Mucosa of stomach (tissue), 1 donor: ENCODE measurements at regions not wholly inside any gene's neighbourhood (a gene's known extent, or its start where the extent isn't known, plus 50 kb on each side); places are given as distances from the start of the nearest gene placed in this dataset.
"Not testable (repeated sequence)": the region's sequence is repeated elsewhere in the genome, so short reads cannot be mapped to it uniquely, and the experiment has no call there.

ENCODE experiments used
- H3K27me3 ChIP-seq: one replicate; pipeline ENCODE4 v1.7.0; 2013; ENCODE audit warnings: mild to moderate bottlenecking, low read length; ENCODE audit not compliant: control insufficient read depth, insufficient read depth
- H3K36me3 ChIP-seq: one replicate; pipeline ENCODE4 v1.7.0; 2013; ENCODE audit warnings: low read length; ENCODE audit not compliant: control insufficient read depth, insufficient read depth
- H3K4me1 ChIP-seq: one replicate; pipeline ENCODE4 v1.7.0; 2013; ENCODE audit warnings: mild to moderate bottlenecking, low read length; ENCODE audit not compliant: control insufficient read depth, insufficient read depth
- H3K4me3 ChIP-seq: one replicate; pipeline ENCODE4 v1.7.0; 2013; ENCODE audit warnings: low read length
- H3K9ac ChIP-seq: one replicate; pipeline ENCODE4 v1.7.0; 2013; ENCODE audit warnings: mild to moderate bottlenecking, low read length, moderate library complexity
- H3K9me3 ChIP-seq: one replicate; pipeline ENCODE4 v1.7.0; 2013; ENCODE audit warnings: mild to moderate bottlenecking, low read length, moderate library complexity; ENCODE audit not compliant: control insufficient read depth
- donor health status: Pancreatic carcinoma.

- H3K4me3 ChIP-seq: no peak overlapping the region
- no peaks in the 10 kb centered on the region for H3K9me3 ChIP-seq
- H3K9ac ChIP-seq: no peak overlapping the region
- H3K36me3 ChIP-seq: no peaks in the 10 kb centered on the region
- H3K27me3 ChIP-seq: no peaks in the 10 kb centered on the region
- H3K4me1 ChIP-seq: peaks cover 17% of the 10 kb centered on the region
These were observed 116.3 kb upstream of the EPB41L4A start for GRCh38 chr5:112535356-112535755.

- not testable (repeated sequence) for H3K36me3 ChIP-seq, H3K27me3 ChIP-seq, H3K9ac ChIP-seq, H3K4me1 ChIP-seq, H3K4me3 ChIP-seq, H3K9me3 ChIP-seq
These were observed 125.5 kb upstream of the EPB41L4A start for GRCh38 chr5:112544558-112544957.

GRCh38 chr5:112546946-112547592 lies 128.0 kb upstream of the EPB41L4A start:
- Histone ChIP-seq H3K4me3 (no peak overlapping the region), H3K9ac (no peak overlapping the region), H3K9me3 (no peaks in the 10 kb centered on the region), H3K36me3 (no peaks in the 10 kb centered on the region), H3K27me3 (no peaks in the 10 kb centered on the region), H3K4me1 (peaks cover 4% of the 10 kb centered on the region)

GRCh38 chr5:112548246-112548881 lies 129.3 kb upstream of the EPB41L4A start:
- Histone ChIP-seq H3K4me1 (peaks cover 4% of the 10 kb centered on the region), H3K36me3 (no peaks in the 10 kb centered on the region), H3K27me3 (no peaks in the 10 kb centered on the region), H3K9ac (no peak overlapping the region), H3K9me3 (no peaks in the 10 kb centered on the region), H3K4me3 (no peak overlapping the region)

- H3K36me3 ChIP-seq: no peaks in the 10 kb centered on the region
- no peaks in the 10 kb centered on the region for H3K27me3 ChIP-seq
- H3K9me3 ChIP-seq: no peaks in the 10 kb centered on the region
- no peak overlapping the region for H3K4me3 ChIP-seq
- H3K9ac ChIP-seq: no peak overlapping the region
- H3K4me1 ChIP-seq: peaks cover 4% of the 10 kb centered on the region
These were observed 130.1 kb upstream of the EPB41L4A start for GRCh38 chr5:112549127-112549526.

GRCh38 chr5:112549605-112550166 lies 130.6 kb upstream of the EPB41L4A start:
- H3K4me3 ChIP-seq: no peak overlapping the region
- no peaks in the 10 kb centered on the region for H3K27me3 ChIP-seq
- no peaks in the 10 kb centered on the region for H3K36me3 ChIP-seq

GRCh38 chr5:112551419-112552032 lies 132.4 kb upstream of the EPB41L4A start:
- no peaks in the 10 kb centered on the region for H3K27me3 ChIP-seq
- H3K4me3 ChIP-seq: no peak overlapping the region
- H3K36me3 ChIP-seq: no peaks in the 10 kb centered on the region
- H3K9ac ChIP-seq: no peak overlapping the region
- H3K4me1 ChIP-seq: peaks cover 4% of the 10 kb centered on the region
- no peaks in the 10 kb centered on the region for H3K9me3 ChIP-seq

More at GRCh38 chr5:112549605-112550166, 130.6 kb upstream of the EPB41L4A start:
- no peaks in the 10 kb centered on the region for H3K9me3 ChIP-seq
- H3K4me1 ChIP-seq: peaks cover 4% of the 10 kb centered on the region
- H3K9ac ChIP-seq: no peak overlapping the region

GRCh38 chr5:112552216-112552615 lies 133.1 kb upstream of the EPB41L4A start:
- Histone ChIP-seq H3K9me3 (no peaks in the 10 kb centered on the region), H3K36me3 (no peaks in the 10 kb centered on the region), H3K4me3 (no peak overlapping the region), H3K4me1 (peaks cover 4% of the 10 kb centered on the region), H3K27me3 (no peaks in the 10 kb centered on the region), H3K9ac (no peak overlapping the region)

GRCh38 chr5:112552791-112553190 lies 133.7 kb upstream of the EPB41L4A start:
- Histone ChIP-seq H3K9ac (no peak overlapping the region), H3K27me3 (no peaks in the 10 kb centered on the region), H3K4me1 (peaks cover 2% of the 10 kb centered on the region), H3K4me3 (no peak overlapping the region), H3K36me3 (no peaks in the 10 kb centered on the region), H3K9me3 (no peaks in the 10 kb centered on the region)

- Histone ChIP-seq H3K4me3 (no peak overlapping the region), H3K36me3 (no peaks in the 10 kb centered on the region), H3K9me3 (no peaks in the 10 kb centered on the region), H3K4me1 (no peaks in the 10 kb centered on the region), H3K27me3 (no peaks in the 10 kb centered on the region), H3K9ac (no peak overlapping the region)
These were observed 135.3 kb upstream of the EPB41L4A start for GRCh38 chr5:112554101-112554977.

- no peaks in the 10 kb centered on the region for H3K36me3 ChIP-seq
- no peaks in the 10 kb centered on the region for H3K27me3 ChIP-seq
- no peak overlapping the region for H3K9ac ChIP-seq
- H3K4me3 ChIP-seq: no peak overlapping the region
- H3K4me1 ChIP-seq: no peaks in the 10 kb centered on the region
- H3K9me3 ChIP-seq: no peaks in the 10 kb centered on the region
These were observed 136.1 kb upstream of the EPB41L4A start for GRCh38 chr5:112555197-112555596.
